ENCODE measurements at regions not wholly inside any gene's neighbourhood (a gene's known extent, or its start where the extent isn't known, plus 50 kb on each side); places are given as distances from the start of the nearest gene placed in this dataset.
"Not testable (repeated sequence)": the region's sequence is repeated elsewhere in the genome, so short reads cannot be mapped to it uniquely, and the experiment has no call there.

DNA sequence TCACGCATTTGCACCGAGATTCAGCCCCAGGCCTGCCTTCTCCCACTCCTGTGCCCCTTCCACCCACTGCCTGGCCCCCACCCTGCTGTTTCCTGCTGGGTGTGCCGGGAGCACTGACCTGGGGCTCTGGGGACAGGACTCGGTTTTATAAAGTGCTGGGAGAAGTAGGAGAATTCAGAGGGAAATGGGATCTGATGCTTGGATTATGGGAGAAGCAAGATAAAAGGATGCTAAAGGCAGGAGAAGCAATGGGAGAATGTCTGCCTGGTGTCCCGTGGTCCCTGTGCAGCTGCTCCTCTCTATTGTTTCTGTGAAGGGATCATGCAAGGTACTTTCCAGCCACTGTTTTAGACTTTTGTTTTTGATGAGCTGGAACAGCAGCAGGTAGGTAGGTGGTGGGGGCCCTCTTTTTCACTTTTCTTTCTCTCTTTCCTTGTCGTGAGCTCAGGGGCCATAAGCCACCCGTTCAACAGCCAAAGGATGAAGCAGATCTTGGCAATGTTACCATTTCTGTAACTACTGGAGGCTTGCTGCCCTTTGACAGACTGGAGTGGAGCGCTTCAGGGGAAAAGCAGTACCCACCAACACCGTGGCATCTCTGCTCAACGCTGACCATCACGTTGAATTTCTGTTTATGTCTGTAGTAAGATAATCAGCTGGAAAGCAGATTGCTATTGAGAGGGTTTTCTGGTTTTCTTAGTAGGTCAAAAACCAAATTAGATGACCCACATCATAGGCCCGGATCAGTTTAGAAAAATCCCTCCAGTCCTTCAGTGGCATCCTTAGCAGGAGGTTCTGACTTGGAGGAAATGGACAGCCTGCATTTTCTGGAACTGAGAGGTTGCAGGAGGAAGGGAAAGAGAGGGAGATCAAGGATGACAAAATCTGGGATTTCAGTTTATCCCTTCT, 63.8 kb upstream of the ENPP6 start:
- H3K36me3 ChIP-seq = no peaks in the 10 kb centered on the region
- TF ChIP-seq POLR2A (IDR thresholded peaks at IDR 0.05) (no peak), CTCF (IDR thresholded peaks at IDR 0.05) (no peak)
- H3K4me3 ChIP-seq = no peak overlapping the region
- no peaks in the 10 kb centered on the region for H3K4me1 ChIP-seq
- intact Hi-C loops (cut with DNase I; ENCODE audit: low total_unique reads) = loop anchor here (10.0 kb wide), 1 partner anchor 193 kb away; the partner anchor contains the start of gene IRF2
- no peaks in the 10 kb centered on the region for H3K27me3 ChIP-seq
- H3K27ac ChIP-seq = no peak overlapping the region
- DNase-seq = no peak
- no peaks in the 10 kb centered on the region for H3K9me3 ChIP-seq

DNA sequence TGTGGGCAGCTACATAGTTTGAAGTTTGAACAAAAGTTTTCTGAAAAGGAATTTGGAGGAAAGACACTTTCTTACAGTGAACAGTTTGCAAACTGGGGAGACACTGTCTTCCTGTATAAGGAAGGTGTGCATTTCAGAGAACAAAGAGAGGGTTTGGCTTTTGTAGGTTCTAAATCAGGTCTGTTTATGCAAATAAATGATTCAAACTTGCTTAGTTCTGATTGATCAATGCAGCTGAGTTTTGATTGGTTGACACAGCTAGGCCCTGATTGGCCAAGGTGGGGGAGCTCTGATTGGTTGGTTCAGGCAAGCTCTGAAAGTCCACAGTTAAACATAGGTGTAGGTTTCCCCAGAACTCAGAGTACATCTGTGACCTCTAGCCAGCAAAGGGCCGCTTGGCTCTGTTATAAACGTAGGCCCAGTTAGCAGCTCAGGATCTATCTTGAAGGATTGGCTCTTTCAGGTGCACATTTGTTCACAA, 63.0 kb upstream of the ENPP6 start:
- intact Hi-C loops (cut with DNase I; ENCODE audit: low total_unique reads) = loop anchor here (10.0 kb wide), 1 partner anchor 194 kb away; the partner anchor contains the start of gene IRF2

GRCh38 chr4:184280137-184280536, 62.5 kb upstream of the ENPP6 start:
- H3K27ac ChIP-seq = no peak overlapping the region
- no peaks in the 10 kb centered on the region for H3K9me3 ChIP-seq
- DNase-seq = no peak
- no peaks in the 10 kb centered on the region for H3K36me3 ChIP-seq
- no peak overlapping the region for H3K4me3 ChIP-seq
- TF ChIP-seq POLR2A (IDR thresholded peaks at IDR 0.05) (no peak), CTCF (IDR thresholded peaks at IDR 0.05) (no peak)
- H3K4me1 ChIP-seq = no peaks in the 10 kb centered on the region
- intact Hi-C loops (cut with DNase I; ENCODE audit: low total_unique reads) = loop anchor here (10.0 kb wide), 1 partner anchor 195 kb away; the partner anchor contains the start of gene IRF2
- no peaks in the 10 kb centered on the region for H3K27me3 ChIP-seq

More for the DNA sequence above, 63.0 kb upstream of the ENPP6 start:
- no peaks in the 10 kb centered on the region for H3K27me3 ChIP-seq
- no peak overlapping the region for H3K27ac ChIP-seq
- H3K9me3 ChIP-seq = no peaks in the 10 kb centered on the region
- no peak for DNase-seq
- H3K4me3 ChIP-seq = no peak overlapping the region
- H3K4me1 ChIP-seq = no peaks in the 10 kb centered on the region
- no peaks in the 10 kb centered on the region for H3K36me3 ChIP-seq
- TF ChIP-seq CTCF (IDR thresholded peaks at IDR 0.05) (no peak), POLR2A (IDR thresholded peaks at IDR 0.05) (no peak)

DNA sequence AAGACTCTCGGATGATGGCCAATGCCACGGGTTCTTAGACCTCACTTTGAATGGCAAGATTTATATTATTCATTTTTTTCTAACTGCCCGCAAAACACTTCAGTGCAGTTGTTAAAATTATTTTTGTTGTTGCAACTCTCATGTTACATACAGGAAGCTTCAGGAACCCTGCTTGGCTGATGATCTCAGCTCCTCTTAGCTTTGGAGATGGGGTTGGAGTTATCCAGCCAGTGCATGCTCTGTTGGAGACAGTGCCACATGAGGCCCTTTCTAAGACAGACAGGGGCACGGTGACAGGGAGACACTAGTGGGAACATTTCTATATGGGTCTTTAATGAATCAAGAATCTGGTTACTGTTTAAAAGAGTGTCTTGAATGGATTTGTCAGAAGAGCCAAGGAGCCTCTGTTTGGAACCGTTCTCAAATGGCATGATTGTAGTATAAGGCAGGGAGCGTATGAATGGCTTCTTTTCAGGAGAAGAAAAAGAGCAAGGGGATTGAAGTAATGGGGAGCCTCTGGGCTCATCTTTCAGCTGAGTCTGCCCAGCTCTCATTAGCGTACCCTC, 61.9 kb upstream of the ENPP6 start:
- no peak for DNase-seq

DNA sequence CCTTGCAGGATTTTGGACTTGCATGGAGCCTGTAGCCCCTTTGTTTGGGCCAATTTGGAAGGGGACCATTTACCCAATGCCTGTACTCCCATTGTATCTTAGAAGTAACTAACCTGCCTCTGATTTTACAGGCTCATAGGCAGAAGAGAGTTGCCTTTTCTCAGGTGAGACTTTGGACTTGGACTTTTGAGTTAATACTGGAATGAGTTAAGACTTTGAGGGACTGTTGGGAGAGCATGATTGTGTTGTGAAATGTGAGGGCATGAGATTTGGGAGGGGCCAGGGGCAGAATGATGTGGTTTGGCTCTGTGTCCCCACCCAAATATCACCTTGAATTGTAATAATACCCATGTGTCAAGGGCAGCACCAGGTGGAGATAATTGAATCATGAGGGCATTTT, 60.1 kb upstream of the ENPP6 start:
- DNase-seq; intact Hi-C loops (cut with DNase I; ENCODE audit: low total_unique reads); H3K4me1 ChIP-seq; H3K27ac ChIP-seq; H3K9me3 ChIP-seq; H3K27me3 ChIP-seq; H3K36me3 ChIP-seq; H3K4me3 ChIP-seq: not testable (repeated sequence)

More for the DNA sequence above, 61.9 kb upstream of the ENPP6 start:
- H3K4me3 ChIP-seq = no peak overlapping the region
- TF ChIP-seq CTCF (IDR thresholded peaks at IDR 0.05) (no peak), POLR2A (IDR thresholded peaks at IDR 0.05) (no peak)
- H3K9me3 ChIP-seq = no peaks in the 10 kb centered on the region
- no peak overlapping the region for H3K27ac ChIP-seq
- H3K36me3 ChIP-seq = no peaks in the 10 kb centered on the region
- intact Hi-C loops (cut with DNase I; ENCODE audit: low total_unique reads) = loop anchor here (10.0 kb wide), 1 partner anchor 195 kb away; the partner anchor contains the start of gene IRF2
- no peaks in the 10 kb centered on the region for H3K4me1 ChIP-seq
- no peaks in the 10 kb centered on the region for H3K27me3 ChIP-seq

- H3K27ac ChIP-seq; H3K27me3 ChIP-seq; H3K36me3 ChIP-seq; DNase-seq; H3K4me3 ChIP-seq; intact Hi-C loops (cut with DNase I; ENCODE audit: low total_unique reads); H3K9me3 ChIP-seq; H3K4me1 ChIP-seq: not testable (repeated sequence)
Observed at GRCh38 chr4:184277010-184277409, 59.3 kb upstream of the ENPP6 start.

- H3K4me3 ChIP-seq; H3K27me3 ChIP-seq; H3K36me3 ChIP-seq; DNase-seq; intact Hi-C loops (cut with DNase I; ENCODE audit: low total_unique reads); H3K9me3 ChIP-seq; H3K4me1 ChIP-seq; H3K27ac ChIP-seq: not testable (repeated sequence)
Observed at GRCh38 chr4:184276346-184276745, 58.7 kb upstream of the ENPP6 start.
